ENCODE measurements at regions not wholly inside any gene's neighbourhood (a gene's known extent, or its start where the extent isn't known, plus 50 kb on each side); places are given as distances from the start of the nearest gene placed in this dataset.

DNA sequence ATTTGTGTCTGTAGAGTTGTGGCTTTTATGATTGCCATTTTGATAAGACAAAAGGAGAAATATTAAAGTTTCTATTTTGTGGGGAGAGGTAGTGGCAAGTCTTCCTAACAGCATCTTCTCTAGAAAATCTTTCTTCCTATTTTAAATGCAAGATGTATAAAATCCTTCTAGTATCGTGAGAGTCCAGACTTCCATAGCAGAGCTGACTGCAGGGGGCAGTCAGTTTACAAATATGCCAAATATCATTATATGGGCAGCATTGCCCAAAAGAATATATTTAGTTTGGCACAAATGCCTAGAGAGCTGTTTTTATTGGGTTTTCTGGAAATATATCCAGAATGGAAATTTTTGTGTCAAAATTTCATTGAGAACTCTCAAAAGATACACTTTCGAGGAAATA is 82.1 kb upstream of the ALDH1A1 start:
- Histone ChIP-seq H3K4me1 (peaks cover 5% of the 10 kb centered on the region), H3K27ac (no peak overlapping the region), H3K4me3 (no peak overlapping the region), H3K9me3 (no peaks in the 10 kb centered on the region), H3K27me3 (no peaks in the 10 kb centered on the region), H3K36me3 (no peaks in the 10 kb centered on the region)
- no peak for ATAC-seq
- no peak for DNase-seq
- intact Hi-C loops (cut with DNase I): no loop called here
- TF ChIP-seq, protein P1, sequence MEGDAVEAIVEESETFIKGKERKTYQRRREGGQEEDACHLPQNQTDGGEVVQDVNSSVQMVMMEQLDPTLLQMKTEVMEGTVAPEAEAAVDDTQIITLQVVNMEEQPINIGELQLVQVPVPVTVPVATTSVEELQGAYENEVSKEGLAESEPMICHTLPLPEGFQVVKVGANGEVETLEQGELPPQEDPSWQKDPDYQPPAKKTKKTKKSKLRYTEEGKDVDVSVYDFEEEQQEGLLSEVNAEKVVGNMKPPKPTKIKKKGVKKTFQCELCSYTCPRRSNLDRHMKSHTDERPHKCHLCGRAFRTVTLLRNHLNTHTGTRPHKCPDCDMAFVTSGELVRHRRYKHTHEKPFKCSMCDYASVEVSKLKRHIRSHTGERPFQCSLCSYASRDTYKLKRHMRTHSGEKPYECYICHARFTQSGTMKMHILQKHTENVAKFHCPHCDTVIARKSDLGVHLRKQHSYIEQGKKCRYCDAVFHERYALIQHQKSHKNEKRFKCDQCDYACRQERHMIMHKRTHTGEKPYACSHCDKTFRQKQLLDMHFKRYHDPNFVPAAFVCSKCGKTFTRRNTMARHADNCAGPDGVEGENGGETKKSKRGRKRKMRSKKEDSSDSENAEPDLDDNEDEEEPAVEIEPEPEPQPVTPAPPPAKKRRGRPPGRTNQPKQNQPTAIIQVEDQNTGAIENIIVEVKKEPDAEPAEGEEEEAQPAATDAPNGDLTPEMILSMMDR (IDR thresholded peaks at IDR 0.05): no peak

DNA sequence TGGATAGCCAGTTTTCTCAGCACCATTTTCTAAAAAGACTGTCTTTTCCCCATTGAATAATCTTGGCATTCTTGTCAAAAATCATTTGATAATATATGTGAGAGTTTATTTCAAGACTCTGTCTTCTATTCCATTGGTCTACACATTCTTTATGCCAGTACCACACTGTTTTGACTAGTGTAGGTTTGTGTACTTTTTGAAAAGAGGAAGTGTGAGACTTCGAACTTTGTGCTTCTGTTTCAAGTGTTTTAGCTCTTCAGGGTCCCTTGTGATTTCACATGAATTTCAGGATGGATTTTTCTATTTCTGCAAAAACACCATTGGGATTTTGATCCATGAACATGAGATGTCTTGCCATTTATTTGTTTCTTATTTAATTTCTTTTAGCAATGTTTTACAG is 78.5 kb upstream of the ALDH1A1 start:
- H3K27me3 ChIP-seq: no peaks in the 10 kb centered on the region
- ATAC-seq (no peak), DNase-seq (no peak)
- H3K4me1 ChIP-seq: no peaks in the 10 kb centered on the region
- H3K9me3 ChIP-seq: no peaks in the 10 kb centered on the region
- no peaks in the 10 kb centered on the region for H3K36me3 ChIP-seq
- no peak overlapping the region for H3K27ac ChIP-seq
- intact Hi-C loops (cut with DNase I): no loop called here
- TF ChIP-seq, protein P1 (IDR thresholded peaks at IDR 0.05): no peak
- no peak overlapping the region for H3K4me3 ChIP-seq

DNA sequence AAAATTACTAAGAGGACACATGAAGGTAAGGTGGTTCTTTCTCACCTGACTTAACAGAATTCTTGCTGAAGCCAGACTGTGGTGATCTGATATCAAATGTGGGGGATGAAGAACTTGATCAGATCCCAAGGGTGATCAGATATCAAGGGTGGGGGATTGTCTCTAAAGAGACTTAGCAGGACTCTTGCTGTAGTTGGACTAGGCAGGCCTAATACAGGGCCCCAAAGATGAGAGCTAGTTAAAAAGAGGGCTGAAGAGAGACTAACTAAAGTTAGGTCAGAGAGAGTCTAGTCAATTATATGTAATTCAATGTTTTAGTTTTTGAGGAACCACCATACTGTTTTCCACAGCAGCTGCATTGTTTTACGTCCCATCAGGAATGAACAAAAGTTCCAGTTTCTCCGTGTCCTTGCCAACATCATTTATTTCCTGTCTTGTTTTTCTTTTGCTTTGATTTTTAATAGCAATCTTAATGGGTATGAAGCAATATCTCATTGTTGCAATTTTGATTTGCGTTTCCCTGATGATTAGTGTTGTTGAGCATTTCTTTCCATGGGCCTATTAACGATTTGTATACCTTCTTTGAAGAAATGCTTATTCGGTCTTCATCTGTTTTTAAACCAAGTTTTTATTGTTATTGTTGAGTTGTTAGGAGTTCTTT is 77.6 kb upstream of the ALDH1A1 start:
- intact Hi-C loops (cut with DNase I): no loop called here
- Histone ChIP-seq H3K27me3 (no peaks in the 10 kb centered on the region), H3K9me3 (no peaks in the 10 kb centered on the region), H3K4me3 (no peak overlapping the region), H3K4me1 (no peaks in the 10 kb centered on the region), H3K27ac (no peak overlapping the region), H3K36me3 (no peaks in the 10 kb centered on the region)
- DNase-seq (no peak), ATAC-seq (no peak)
- TF ChIP-seq, protein P1 (IDR thresholded peaks at IDR 0.05): no peak

DNA sequence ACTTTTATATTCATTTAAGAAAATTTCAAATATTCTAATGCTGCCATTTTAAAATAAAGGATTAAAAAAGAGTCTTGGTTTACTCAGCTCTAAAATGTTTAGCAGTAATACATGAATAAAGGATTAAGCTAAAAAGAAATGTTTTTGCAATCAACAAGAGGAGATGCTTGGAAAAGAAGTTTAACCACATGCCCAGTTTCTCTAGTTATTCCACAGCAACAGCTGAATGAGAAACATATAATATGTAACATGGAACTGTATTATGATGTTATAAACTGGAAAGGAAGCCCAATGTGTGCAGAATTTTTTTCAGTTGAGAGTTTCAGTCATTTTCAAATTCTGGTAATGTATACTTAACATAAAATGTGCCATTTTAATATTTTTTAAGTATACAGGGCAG is 76.5 kb upstream of the ALDH1A1 start:
- TF ChIP-seq, protein P1 (IDR thresholded peaks at IDR 0.05): no peak
- Histone ChIP-seq H3K27ac (no peak overlapping the region), H3K4me3 (no peak overlapping the region), H3K36me3 (no peaks in the 10 kb centered on the region), H3K4me1 (no peaks in the 10 kb centered on the region), H3K27me3 (no peaks in the 10 kb centered on the region), H3K9me3 (no peaks in the 10 kb centered on the region)
- DNase-seq: no peak
- ATAC-seq: no peak
- intact Hi-C loops (cut with DNase I): loop anchor here (10.0 kb wide), 1 partner anchor 155 kb away; no protein-coding TSS in a partner anchor

DNA sequence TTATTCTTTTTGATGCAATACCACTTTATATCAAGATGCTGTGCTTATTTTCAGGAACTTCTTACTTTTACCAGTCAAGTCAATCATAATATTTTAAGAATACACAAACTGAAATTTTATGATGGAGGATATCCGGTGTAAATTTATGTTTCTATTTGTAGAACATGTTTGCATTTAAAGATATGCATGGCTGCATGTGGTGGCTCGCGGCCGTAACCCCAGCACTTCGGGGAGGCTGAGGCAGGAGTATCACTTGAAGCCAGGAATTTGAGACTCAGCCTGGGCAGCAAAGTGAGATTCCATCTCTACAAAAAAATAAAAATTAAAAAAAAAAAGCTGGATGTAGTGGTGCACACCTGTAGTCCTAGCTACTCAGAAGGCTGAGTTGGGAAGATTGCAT is 73.5 kb upstream of the ALDH1A1 start:
- ATAC-seq: no peak
- Histone ChIP-seq H3K36me3 (no peaks in the 10 kb centered on the region), H3K27ac (no peak overlapping the region), H3K4me1 (no peaks in the 10 kb centered on the region), H3K9me3 (no peaks in the 10 kb centered on the region), H3K27me3 (no peaks in the 10 kb centered on the region), H3K4me3 (no peak overlapping the region)
- no peak for DNase-seq
- intact Hi-C loops (cut with DNase I): loop anchor here (10.0 kb wide), 1 partner anchor 152 kb away; no protein-coding TSS in a partner anchor
- TF ChIP-seq, protein P1 (IDR thresholded peaks at IDR 0.05): no peak

Measured in upper lobe of right lung (tissue), 1 donor.